Epithelial cell of prostate (primary cell): ENCODE measurements at regions not wholly inside any gene's neighbourhood (a gene's known extent, or its start where the extent isn't known, plus 50 kb on each side); places are given as distances from the start of the nearest gene placed in this dataset.
"Not testable (repeated sequence)": the region's sequence is repeated elsewhere in the genome, so short reads cannot be mapped to it uniquely, and the experiment has no call there.

Experiments
- DNase-seq: peaks from one replicate; pipeline ENCODE4 v3.0.0-alpha.2; 2011; ENCODE audit warnings: low read depth, low spot score
- H3K27ac ChIP-seq: fragments of 450-650 bp; 2 replicates; pipeline ENCODE4 v1.5.1; 2017; ENCODE audit warnings: mild to moderate bottlenecking

DNA sequence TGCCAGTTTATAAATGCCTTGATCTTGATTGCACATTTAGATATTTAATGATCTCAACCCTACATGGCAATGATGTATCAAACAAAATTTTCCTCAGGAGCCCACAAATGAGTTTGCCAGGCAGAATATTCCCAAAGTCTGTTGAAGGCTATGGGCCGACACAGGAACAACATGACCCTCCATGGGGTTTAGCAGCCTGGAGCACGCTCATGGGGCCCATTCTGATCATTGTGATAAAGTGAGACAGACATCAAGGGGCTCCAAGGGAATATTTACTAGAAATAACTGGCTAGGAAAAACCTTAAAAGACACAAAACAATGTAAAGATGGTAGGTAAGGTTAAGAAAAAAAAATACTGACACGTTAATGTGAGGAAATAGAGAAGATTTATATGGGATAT lies 485.4 kb downstream of the PLCL1 start:
- no peak for DNase-seq
- H3K27ac ChIP-seq, result no peak overlapping the region

DNA sequence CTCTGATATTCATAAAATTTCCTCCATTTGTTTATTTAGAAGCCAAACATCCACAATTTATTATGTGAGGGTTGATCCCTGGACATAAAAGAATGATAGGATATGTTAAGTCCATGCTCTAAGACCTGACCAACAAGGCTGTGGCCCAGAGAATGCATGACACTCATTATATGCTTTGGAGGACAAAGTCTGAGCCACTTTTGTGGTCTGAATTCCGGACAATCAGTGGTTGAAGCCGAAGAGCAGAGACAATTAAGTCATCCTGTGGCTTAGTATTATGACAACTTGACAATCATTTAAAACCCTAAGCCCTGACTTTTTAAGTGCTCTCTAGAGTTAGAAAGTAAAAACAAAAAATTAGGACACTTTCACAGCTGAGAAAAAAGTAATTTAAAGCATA lies 483.3 kb downstream of the PLCL1 start:
- DNase-seq, result no peak
- H3K27ac ChIP-seq, result no peak overlapping the region

- H3K27ac ChIP-seq, result no peak overlapping the region
- DNase-seq, result no peak
Observed at GRCh38 chr2:198285216-198285615, 480.8 kb downstream of the PLCL1 start.

- H3K27ac ChIP-seq, result no peak overlapping the region
- DNase-seq, result no peak
Observed at GRCh38 chr2:198283146-198283545, 478.8 kb downstream of the PLCL1 start.

- no peak for DNase-seq
- H3K27ac ChIP-seq, result no peak overlapping the region
Observed at GRCh38 chr2:198282061-198282460, 477.7 kb downstream of the PLCL1 start.

GRCh38 chr2:198280145-198280544 lies 475.8 kb downstream of the PLCL1 start:
- no peak overlapping the region for H3K27ac ChIP-seq
- no peak for DNase-seq

GRCh38 chr2:198279026-198279425 lies 474.6 kb downstream of the PLCL1 start:
- no peak overlapping the region for H3K27ac ChIP-seq
- DNase-seq, result no peak

- H3K27ac ChIP-seq, result no peak overlapping the region
- DNase-seq, result no peak
Observed at GRCh38 chr2:198277181-198277580, 472.8 kb downstream of the PLCL1 start.

- no peak overlapping the region for H3K27ac ChIP-seq
- DNase-seq, result no peak
Observed at GRCh38 chr2:198273660-198274059, 469.3 kb downstream of the PLCL1 start.

GRCh38 chr2:198270157-198270556 lies 465.8 kb downstream of the PLCL1 start:
- not testable (repeated sequence) for H3K27ac ChIP-seq, DNase-seq

GRCh38 chr2:198268519-198268918 lies 464.1 kb downstream of the PLCL1 start:
- H3K27ac ChIP-seq, result no peak overlapping the region
- DNase-seq, result no peak

DNA sequence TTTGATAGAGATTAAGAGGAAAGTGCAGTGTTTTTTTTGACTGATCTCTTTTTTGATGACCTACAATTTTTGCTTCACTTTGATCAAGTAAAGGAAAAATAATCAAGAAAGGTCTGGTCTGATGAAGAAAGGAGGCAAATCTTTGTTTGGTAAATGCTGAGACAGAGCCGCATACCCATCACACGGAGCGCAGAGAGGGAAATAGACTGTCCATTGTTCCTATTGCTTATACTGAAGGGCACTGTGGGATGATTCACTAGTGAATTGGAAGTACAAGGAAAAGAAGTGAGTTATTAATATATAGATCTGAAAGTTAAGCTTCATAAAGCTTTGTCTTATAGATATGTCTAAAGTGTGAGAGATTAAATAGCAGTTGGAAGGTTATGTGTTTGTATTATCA lies 455.1 kb downstream of the PLCL1 start:
- no peak overlapping the region for H3K27ac ChIP-seq
- DNase-seq, result no peak

- no peak for DNase-seq
Observed at GRCh38 chr2:198254536-198255090, 450.2 kb downstream of the PLCL1 start.

DNA sequence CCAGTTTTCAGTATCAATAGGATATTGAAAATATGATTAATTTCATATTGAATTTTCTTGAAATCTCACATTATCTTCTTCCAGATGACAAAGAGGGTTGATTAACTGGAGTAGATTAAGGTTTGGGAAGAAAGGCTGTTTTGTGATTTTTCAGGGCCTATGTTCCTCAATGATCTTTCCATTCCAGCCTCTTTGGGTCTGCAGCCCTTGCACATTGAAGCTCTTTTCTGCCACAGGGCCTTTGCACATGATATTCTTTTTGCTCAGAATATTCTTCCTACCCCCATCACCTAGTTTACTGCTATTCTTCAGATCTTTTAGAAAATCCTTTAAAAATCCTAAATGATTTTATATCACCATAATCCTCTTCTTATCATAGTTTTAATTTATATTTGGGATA lies 449.6 kb downstream of the PLCL1 start:
- no peak for DNase-seq
- no peak overlapping the region for H3K27ac ChIP-seq

More at GRCh38 chr2:198254536-198255090, 450.2 kb downstream of the PLCL1 start:
- H3K27ac ChIP-seq, result no peak overlapping the region

DNA sequence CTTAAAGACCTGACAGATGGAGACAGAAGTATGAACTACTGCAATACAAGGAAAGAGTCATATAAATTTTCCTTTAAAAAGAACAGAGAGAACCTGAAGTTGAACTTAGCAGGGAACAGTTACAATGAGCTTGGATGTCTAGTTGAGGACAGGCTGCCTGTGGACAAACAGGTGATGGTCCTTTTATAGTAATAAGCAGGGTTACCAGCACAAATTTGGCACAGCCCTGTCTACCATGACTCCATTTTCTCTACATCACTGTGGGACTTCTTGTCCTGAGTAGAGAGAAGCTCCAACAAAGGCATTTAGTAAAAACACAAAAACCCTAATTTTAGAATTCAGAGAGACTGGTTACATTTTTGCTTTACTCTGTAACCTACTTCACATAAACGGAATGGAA lies 448.1 kb downstream of the PLCL1 start:
- H3K27ac ChIP-seq, result no peak overlapping the region
- no peak for DNase-seq

GRCh38 chr2:198242093-198242492 lies 437.7 kb downstream of the PLCL1 start:
- no peak overlapping the region for H3K27ac ChIP-seq
- DNase-seq, result no peak

GRCh38 chr2:198238429-198238828 lies 434.0 kb downstream of the PLCL1 start:
- H3K27ac ChIP-seq, result no peak overlapping the region

GRCh38 chr2:198236338-198236737 lies 431.9 kb downstream of the PLCL1 start:
- no peak for DNase-seq
- no peak overlapping the region for H3K27ac ChIP-seq

More at GRCh38 chr2:198238429-198238828, 434.0 kb downstream of the PLCL1 start:
- DNase-seq, result no peak

- no peak overlapping the region for H3K27ac ChIP-seq
- no peak for DNase-seq
Observed at GRCh38 chr2:198232281-198232680, 427.9 kb downstream of the PLCL1 start.

DNA sequence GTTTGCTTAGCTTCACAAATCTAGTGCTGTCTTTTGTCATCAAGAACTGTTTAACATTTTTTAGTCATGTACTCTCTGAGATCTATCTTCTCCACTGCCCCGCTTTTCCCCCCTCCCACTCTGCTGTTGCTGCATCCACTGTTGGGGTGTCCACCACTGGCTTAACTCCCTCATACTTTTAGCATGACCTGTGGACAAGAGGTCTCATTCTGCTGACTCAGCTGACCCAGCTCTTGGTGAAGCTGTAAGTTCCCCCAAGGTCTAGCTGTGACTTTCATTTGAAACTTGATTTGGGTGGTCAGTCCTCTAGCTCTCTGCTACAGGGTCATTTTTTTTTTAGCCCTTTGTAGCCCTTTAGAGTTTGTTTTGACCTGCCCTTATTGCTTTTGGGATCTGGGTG lies 427.2 kb downstream of the PLCL1 start:
- no peak overlapping the region for H3K27ac ChIP-seq
- DNase-seq, result no peak

GRCh38 chr2:198220763-198221610 lies 416.6 kb downstream of the PLCL1 start:
- DNase-seq, result no peak
- H3K27ac ChIP-seq, result no peak overlapping the region

DNA sequence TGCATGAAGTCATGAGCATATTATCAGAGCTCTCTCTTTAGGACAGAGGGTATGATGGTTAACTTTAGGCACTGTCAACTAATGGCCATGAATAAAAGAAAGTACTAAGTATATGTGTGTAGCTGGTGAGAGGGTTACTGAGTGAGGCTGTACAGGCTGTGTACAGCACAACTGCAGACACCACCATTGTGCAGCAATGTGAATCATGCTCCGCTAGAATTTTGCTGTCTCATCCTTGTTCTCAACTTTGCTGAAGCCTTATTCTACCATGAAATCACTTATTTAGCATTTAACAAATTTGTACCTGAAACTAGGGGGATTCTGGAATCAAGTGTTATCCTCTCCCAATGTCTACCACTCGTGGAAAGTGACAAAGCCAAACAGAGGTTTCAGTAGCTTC lies 414.9 kb downstream of the PLCL1 start:
- no peak overlapping the region for H3K27ac ChIP-seq
- no peak for DNase-seq
